RWPE1 (cell line): ENCODE measurements at regions not wholly inside any gene's neighbourhood (a gene's known extent, or its start where the extent isn't known, plus 50 kb on each side); places are given as distances from the start of the nearest gene placed in this dataset.

Experiments
- CTCF ChIA-PET: fragments of 350-600 bp; sonication (Branson Sonifier 250); formaldehyde crosslinking; extraction: SDS; loops from one replicate; lab custom pipeline; 2021; lab: Yijun Ruan, JAX
- POLR2A ChIA-PET: fragments of 400-600 bp; formaldehyde crosslinking; extraction: SDS; loops from one replicate; lab custom pipeline; 2020; ENCODE audit warnings: antibody characterized with exemption; ENCODE audit not compliant: low non-redundant PET; lab: Yijun Ruan, JAX
- DNase-seq: peaks from one replicate; pipeline ENCODE4 v3.0.0; 2012; ENCODE audit warnings: low spot score
- H3K27ac ChIP-seq: fragments of 450-650 bp; 2 replicates; pipeline ENCODE4 v1.5.1; 2017
- TF ChIP-seq, protein P1 (sequence below): fragments of 450-650 bp; conservative IDR thresholded peaks from 2 replicates; pipeline ENCODE4 v1.5.1; 2017; ENCODE audit warnings: low read depth, mild to moderate bottlenecking

DNA sequence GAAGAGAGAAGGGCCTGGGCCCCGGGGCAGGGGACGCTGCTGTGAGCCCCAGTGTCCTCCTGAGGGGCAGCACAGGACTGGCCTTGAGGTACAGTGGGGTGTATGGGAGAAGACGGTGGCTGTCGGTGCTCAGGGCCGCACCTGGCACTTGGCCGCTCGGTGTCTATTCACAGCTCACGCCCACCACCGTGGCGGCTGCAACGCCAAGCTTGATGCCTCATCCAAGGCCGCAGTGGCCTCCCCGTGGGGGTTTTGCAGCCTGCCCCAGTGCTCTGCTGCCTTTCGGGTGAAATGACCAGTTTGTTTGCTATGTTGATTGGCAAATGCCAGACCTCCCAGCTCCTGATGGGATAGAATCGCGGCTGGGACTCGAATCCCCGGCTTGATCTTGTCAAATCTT, 79.5 kb upstream of the SLCO4A1 start:
- H3K27ac ChIP-seq: no peak overlapping the region
- no peak for DNase-seq
- ChIA-PET CTCF (interaction anchor here (0.6 to 1.1 kb wide), 2 partner anchors 50 to 819 kb away, joined by 3 to 4 read pairs; no protein-coding TSS in a partner anchor), POLR2A (no interaction called here)
- TF ChIP-seq, protein P1, sequence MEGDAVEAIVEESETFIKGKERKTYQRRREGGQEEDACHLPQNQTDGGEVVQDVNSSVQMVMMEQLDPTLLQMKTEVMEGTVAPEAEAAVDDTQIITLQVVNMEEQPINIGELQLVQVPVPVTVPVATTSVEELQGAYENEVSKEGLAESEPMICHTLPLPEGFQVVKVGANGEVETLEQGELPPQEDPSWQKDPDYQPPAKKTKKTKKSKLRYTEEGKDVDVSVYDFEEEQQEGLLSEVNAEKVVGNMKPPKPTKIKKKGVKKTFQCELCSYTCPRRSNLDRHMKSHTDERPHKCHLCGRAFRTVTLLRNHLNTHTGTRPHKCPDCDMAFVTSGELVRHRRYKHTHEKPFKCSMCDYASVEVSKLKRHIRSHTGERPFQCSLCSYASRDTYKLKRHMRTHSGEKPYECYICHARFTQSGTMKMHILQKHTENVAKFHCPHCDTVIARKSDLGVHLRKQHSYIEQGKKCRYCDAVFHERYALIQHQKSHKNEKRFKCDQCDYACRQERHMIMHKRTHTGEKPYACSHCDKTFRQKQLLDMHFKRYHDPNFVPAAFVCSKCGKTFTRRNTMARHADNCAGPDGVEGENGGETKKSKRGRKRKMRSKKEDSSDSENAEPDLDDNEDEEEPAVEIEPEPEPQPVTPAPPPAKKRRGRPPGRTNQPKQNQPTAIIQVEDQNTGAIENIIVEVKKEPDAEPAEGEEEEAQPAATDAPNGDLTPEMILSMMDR: no peak

DNA sequence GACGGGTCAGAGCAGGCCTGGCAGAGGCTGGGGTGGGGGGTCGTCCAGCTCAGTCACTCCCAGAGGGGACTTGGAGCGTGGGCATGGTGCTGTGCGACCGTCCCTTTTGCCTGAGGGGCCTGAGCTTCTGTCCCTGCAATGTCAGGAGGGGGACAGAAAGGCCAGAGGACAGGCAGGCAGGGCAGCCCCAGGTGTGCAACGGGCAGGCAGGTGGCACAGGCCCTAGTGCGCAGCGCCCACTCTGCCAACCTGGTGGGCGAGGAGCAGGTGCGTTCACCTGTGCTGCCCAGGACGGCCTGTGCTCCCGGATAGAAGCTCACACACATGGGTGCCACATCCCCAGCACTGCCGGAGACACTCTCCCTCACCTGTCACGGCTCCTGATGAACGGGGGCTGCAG, 78.7 kb upstream of the SLCO4A1 start:
- H3K27ac ChIP-seq: no peak overlapping the region
- DNase-seq: no peak
- ChIA-PET CTCF (no interaction called here), POLR2A (no interaction called here)
- TF ChIP-seq, protein P1: no peak

DNA sequence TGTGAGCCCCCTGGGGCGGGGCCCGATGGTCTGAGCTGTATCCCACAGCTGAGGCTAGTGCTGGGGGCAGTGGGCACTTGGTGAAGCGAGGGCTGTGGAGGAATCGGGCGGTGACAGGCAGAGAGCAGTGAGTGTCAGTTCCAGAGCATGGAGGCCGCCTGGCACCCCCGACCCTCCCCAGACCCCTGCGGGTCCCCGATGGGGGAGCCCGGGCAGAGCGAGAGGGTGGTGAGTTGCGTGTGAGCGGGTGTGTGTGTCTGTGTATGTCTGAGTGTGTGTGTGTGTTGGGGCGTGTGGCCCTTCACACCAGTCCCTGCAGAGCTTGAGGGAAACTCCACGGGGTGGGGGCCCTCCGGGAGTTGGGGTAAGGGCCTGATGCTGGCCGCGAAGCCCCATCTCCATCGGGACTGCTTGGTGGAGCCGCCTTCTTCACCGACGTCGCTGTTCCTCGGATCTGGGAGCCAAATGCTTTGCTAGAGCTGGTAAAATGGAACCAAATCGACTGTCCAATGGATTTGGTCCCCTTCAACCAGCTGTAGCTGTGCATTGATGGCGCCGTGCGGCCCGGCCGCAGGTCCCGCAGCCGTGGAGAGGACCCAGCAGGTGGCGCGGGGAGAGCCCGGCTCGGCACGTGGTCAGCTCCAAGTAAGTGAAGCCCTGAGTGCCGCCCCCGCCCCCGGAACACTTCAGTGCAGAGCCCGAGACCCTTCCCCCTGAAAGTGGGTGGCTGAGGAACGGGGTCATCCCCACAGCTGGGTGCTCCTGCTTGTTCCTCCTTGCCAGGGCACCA, 77.7 kb upstream of the SLCO4A1 start:
- no peak for DNase-seq
- CTCF ChIA-PET: interaction anchor here (0.6 to 1.0 kb wide), 3 partner anchors 8 to 603 kb away, joined by 4 read pairs; no protein-coding TSS in a partner anchor
- POLR2A ChIA-PET: no interaction called here
- H3K27ac ChIP-seq: no peak overlapping the region
- TF ChIP-seq, protein P1: no peak

DNA sequence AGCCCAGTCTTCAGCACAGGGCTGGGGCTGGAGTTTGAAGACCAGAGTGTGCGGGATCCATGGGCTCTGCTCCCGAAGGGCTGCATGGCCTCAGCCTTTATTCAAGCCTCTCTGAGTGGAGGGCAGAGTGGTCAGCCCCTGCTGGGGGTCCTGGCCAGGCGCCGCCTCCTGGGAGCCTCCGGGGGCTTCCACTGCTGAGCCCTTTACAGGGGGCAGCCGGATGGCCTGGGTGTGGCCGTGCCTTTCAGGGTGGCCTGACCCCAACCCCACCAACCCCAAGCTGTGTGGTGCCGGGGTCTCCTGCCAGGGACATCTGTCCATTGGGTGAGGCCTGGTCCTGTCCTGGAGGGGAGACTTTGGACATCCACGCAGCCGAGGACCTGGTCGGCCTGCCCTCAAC, 76.0 kb upstream of the SLCO4A1 start:
- DNase-seq: no peak
- no peak overlapping the region for H3K27ac ChIP-seq
- POLR2A ChIA-PET: no interaction called here
- CTCF ChIA-PET: interaction anchor here (1.7 kb wide), 1 partner anchor 51 kb away, joined by 6 read pairs; no protein-coding TSS in a partner anchor
- TF ChIP-seq, protein P1: no peak

DNA sequence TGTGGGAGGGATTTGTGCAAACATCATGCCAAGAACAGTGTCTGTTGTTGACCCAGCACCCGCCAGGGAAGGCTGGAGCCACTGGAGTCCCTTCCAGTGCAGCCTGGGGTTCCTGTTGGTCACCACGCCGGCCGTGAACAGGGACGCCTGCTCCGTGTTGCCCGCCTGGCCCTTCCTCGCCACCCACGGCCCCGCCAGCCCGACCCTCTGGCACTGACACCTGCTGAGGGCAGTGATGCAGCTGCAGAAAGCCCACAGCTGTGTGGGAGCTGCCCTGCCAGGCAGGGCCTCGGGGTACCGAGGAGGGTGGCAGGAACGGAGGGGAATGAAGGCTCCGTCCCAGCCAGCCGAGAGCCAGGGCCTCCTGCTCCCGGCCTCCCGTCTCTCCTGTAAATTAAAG, 75.5 kb upstream of the SLCO4A1 start:
- H3K27ac ChIP-seq: no peak overlapping the region
- no peak for DNase-seq
- ChIA-PET POLR2A (no interaction called here), CTCF (interaction anchor here (1.7 kb wide), 1 partner anchor 50 kb away, joined by 6 read pairs; no protein-coding TSS in a partner anchor)
- TF ChIP-seq, protein P1: no peak

DNA sequence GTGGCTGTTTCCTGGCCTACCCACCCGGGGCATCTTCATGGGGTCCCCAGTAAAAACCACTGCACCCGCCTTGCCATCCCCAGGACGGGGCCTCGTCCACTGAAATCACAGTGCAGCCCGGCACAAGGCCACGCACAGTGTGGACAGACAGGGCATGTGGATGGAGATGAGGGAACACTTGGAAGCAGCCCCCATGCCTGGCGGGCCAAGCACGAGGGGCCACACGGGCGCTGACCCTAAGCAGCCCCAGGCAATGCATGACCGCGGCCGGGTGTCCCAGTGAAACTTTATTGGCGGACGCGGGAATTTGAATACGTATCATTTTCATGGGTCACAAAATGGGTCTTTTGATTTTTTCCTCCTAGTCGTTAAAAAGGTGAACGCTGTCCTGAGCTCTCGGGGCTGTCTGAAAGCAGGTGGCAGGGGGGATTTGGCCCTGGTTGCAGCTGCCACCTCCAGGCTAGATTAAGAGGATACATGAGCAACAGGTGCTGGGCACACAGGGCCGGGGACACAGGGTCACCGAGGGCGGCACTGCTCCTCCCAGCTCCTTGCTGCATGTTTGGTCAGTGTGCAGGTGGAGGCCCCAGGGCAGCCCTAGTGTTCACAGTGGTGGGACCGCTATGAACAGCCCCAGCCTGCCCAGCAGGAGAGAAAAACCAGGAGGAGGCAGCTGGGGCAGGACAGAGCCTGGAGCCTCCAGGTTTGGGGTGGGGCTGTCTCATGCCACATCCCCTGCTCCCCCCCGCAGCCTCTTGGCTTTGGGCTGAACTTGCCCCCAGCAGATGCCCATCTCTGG, 74.9 kb upstream of the SLCO4A1 start:
- DNase-seq: no peak
- ChIA-PET POLR2A (no interaction called here), CTCF (interaction anchor here (1.1 to 1.7 kb wide), 2 partner anchors 19 to 49 kb away, joined by 3 to 6 read pairs; no protein-coding TSS in a partner anchor)
- no peak overlapping the region for H3K27ac ChIP-seq
- TF ChIP-seq, protein P1: no peak
